Dendritic cell treated with granulocyte-macrophage colony-stimulating factor and Interleukin-4, amounts not matched to agents 40 ng/mL and 50 ng/mL, for 4 days (primary cell): ENCODE measurements at regions not wholly inside any gene's neighbourhood (a gene's known extent, or its start where the extent isn't known, plus 50 kb on each side); places are given as distances from the start of the nearest gene placed in this dataset.

Source experiments
- H3K27ac Mint-ChIP-seq: one replicate; pipeline ENCODE4 v1.8.0; 2022; ENCODE audit warnings: mild to moderate bottlenecking, mixed read lengths
- H3K27me3 Mint-ChIP-seq: one replicate; pipeline ENCODE4 v1.8.0; 2022; ENCODE audit warnings: mild to moderate bottlenecking, mixed read lengths
- H3K36me3 Mint-ChIP-seq: one replicate; pipeline ENCODE4 v1.8.0; 2022; ENCODE audit warnings: low read depth, mixed read lengths
- H3K4me1 Mint-ChIP-seq: one replicate; pipeline ENCODE4 v1.8.0; 2022; ENCODE audit warnings: low read depth, mixed read lengths
- H3K4me3 Mint-ChIP-seq: one replicate; pipeline ENCODE4 v1.8.0; 2022; ENCODE audit warnings: mild to moderate bottlenecking, moderate library complexity, mixed read lengths
- H3K9me3 Mint-ChIP-seq: one replicate; pipeline ENCODE4 v1.8.0; 2022; ENCODE audit warnings: mixed read lengths
- intact Hi-C: fragments of 100-400 bp; cut with micrococcal nuclease; formaldehyde crosslinking; loops from one replicate; pipeline ENCODE4 v1.15.0; 2022

DNA sequence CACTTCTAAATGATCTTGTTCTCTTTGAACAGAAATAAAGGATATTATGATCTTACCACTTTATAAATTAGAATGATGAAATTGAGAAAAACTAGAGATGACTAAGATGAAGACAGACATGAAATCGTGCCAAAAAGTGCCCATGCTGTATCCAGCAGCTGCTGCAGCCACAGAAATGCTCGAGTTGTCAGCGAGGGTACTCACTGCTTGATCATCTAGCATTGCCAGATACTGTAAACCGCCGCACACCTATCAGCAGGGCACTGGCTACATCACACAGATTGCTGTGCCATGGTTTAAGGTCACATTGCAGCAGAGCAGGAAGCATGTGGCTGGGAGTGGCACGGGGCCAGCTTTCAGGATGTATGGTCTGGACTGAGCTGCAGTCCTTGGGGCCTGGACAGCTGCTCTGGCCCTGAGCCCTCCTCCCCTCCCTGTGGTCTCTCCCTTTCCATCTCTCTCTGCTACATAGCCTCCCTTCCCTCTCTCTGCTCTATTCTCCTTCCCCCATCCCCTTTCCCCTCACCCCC lies 51.0 kb upstream of the SEPTIN5 start:
- intact Hi-C loops = no loop called here
- H3K9me3 Mint-ChIP-seq = no peaks in the 10 kb centered on the region
- H3K4me3 Mint-ChIP-seq = no peak overlapping the region
- H3K27ac Mint-ChIP-seq = no peak overlapping the region
- H3K4me1 Mint-ChIP-seq = peaks cover 15% of the 10 kb centered on the region
- peaks cover 1% of the 10 kb centered on the region for H3K27me3 Mint-ChIP-seq
- no peaks in the 10 kb centered on the region for H3K36me3 Mint-ChIP-seq

GRCh38 chr22:19663821-19664355 lies 50.4 kb upstream of the SEPTIN5 start:
- Mint-ChIP-seq H3K27ac (no peak overlapping the region), H3K9me3 (no peaks in the 10 kb centered on the region), H3K4me3 (no peak overlapping the region), H3K27me3 (peaks cover 1% of the 10 kb centered on the region), H3K4me1 (peaks cover 15% of the 10 kb centered on the region), H3K36me3 (no peaks in the 10 kb centered on the region)
- intact Hi-C loops = no loop called here

DNA sequence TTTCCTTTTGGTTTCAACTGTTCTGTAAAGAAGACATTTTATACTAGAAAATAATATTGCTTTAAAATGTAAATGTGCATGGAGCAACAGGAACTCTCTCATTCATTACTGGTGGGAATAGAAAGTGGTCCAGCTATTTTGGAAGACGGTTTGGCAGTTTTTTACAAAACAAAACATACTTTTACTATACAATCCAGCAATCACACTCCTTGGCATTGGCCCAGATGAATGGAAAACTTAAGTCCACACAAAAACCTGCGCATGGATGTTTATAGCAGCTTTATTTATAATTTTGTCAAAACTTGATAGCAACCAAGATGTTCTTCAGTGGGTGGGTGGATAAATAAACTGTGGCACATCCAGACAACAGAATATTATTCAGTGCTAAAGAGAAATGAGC lies 49.9 kb upstream of the SEPTIN5 start:
- Mint-ChIP-seq H3K4me1 (peaks cover 15% of the 10 kb centered on the region), H3K27ac (no peak overlapping the region), H3K4me3 (no peak overlapping the region), H3K27me3 (peaks cover 1% of the 10 kb centered on the region), H3K9me3 (no peaks in the 10 kb centered on the region), H3K36me3 (no peaks in the 10 kb centered on the region)
- intact Hi-C loops = no loop called here
